ENCODE measurements at regions not wholly inside any gene's neighbourhood (a gene's known extent, or its start where the extent isn't known, plus 50 kb on each side); places are given as distances from the start of the nearest gene placed in this dataset.
"Not testable (repeated sequence)": the region's sequence is repeated elsewhere in the genome, so short reads cannot be mapped to it uniquely, and the experiment has no call there.

DNA sequence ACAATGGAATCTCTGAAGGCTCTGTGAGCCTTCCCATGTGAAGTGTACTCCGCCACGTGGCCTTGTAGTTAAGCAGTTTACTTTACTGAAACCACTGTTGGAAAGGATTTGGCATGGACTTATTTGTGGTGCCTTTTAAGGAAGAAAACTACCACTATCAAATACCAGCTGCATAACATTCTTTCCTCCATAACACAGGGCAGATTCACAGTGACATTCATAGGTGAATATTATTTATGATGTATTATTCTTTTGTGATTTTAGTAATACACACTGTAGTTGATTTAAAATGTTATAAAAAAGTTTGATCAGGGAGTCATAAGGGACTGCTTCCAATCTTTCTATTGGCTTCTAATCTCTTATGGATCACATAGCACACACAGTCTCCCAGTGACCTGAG, 192.5 kb upstream of the AGTR2 start:
- TF ChIP-seq, protein P1, sequence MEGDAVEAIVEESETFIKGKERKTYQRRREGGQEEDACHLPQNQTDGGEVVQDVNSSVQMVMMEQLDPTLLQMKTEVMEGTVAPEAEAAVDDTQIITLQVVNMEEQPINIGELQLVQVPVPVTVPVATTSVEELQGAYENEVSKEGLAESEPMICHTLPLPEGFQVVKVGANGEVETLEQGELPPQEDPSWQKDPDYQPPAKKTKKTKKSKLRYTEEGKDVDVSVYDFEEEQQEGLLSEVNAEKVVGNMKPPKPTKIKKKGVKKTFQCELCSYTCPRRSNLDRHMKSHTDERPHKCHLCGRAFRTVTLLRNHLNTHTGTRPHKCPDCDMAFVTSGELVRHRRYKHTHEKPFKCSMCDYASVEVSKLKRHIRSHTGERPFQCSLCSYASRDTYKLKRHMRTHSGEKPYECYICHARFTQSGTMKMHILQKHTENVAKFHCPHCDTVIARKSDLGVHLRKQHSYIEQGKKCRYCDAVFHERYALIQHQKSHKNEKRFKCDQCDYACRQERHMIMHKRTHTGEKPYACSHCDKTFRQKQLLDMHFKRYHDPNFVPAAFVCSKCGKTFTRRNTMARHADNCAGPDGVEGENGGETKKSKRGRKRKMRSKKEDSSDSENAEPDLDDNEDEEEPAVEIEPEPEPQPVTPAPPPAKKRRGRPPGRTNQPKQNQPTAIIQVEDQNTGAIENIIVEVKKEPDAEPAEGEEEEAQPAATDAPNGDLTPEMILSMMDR (IDR thresholded peaks at IDR 0.05) = no peak
- peaks cover 0 to 21% of the 10 kb centered on the region in 2 donors for H3K27me3 ChIP-seq
- no peaks in the 10 kb centered on the region for H3K36me3 ChIP-seq
- ATAC-seq (peak; percentile 54), DNase-seq (no peak)
- H3K4me3 ChIP-seq = no peak overlapping the region
- no peaks in the 10 kb centered on the region for H3K4me1 ChIP-seq
- no peaks in the 10 kb centered on the region for H3K9me3 ChIP-seq
- intact Hi-C loops (cut with DNase I) = no loop called here
- no peak overlapping the region for H3K27ac ChIP-seq

DNA sequence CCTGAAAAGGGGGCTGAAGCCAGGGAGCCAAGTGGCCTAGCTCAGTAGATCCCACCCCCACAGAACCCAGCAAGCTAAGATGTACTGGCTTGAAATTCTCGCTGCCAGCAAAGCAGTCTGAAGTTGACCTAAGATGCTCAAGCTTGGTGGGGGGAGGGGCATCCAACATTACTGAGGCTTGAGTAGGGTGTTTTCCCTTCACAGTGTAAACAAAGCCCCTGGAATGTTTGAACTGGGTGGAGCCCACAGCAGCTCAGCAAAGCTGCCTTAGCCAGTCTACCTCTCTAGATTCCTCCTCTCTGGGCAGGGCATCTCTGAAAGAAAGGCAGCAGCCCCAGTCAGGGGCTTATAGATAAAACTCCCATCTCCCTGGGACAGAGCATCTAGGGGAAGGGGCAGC, 187.4 kb upstream of the AGTR2 start:
- H3K27ac ChIP-seq; H3K36me3 ChIP-seq; H3K4me1 ChIP-seq; H3K4me3 ChIP-seq; H3K9me3 ChIP-seq; intact Hi-C loops (cut with DNase I): not testable (repeated sequence)
- H3K27me3 ChIP-seq = peaks cover 0 to 17% of the 10 kb centered on the region in 2 donors
- DNase-seq (peak in 2 of 4 donors; percentile 18 to 41), ATAC-seq (peak; percentile 83)

DNA sequence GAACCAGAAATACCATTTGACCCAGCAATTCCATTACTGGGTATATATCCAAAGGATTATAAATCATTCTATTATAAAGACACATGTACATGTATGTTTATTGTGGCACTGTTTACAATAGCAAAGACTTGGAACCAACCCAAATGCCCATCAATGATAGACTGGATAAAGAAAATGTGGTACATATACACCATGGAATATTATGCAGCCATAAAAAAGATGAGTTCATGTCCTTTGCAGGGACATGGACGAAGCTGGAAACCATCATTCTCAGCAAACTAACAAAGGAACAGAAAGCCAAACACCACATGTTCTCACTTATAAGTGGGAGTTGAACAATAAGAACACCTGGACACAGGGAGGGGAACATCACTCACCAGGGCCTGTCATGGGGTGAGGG, 183.1 kb upstream of the AGTR2 start:
- H3K4me3 ChIP-seq; H3K4me1 ChIP-seq; H3K9me3 ChIP-seq; H3K36me3 ChIP-seq; H3K27me3 ChIP-seq; intact Hi-C loops (cut with DNase I); ATAC-seq; H3K27ac ChIP-seq; DNase-seq: not testable (repeated sequence)

DNA sequence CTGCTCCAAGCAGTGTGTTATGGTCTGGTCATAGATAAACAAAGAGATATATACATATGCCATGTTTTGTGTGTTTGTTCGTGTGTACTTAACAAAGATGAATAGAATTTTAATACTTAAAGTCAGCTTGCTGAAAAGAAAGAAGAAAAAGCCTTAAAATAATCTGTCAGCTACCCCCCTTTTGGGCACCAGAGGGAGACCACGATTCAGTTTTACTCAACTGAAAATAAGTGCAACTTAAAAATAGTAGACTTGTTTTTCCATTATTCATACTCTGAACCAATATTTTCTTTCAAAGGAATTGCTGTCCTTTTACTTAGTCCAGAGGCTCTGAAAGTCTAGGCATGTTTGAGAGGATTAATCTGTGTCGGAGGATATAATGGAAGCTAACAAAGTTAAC, 181.7 kb upstream of the AGTR2 start:
- Histone ChIP-seq H3K4me3 (no peak overlapping the region), H3K27me3 (peaks cover 0 to 5% of the 10 kb centered on the region in 2 donors), H3K36me3 (no peaks in the 10 kb centered on the region), H3K4me1 (no peaks in the 10 kb centered on the region), H3K9me3 (no peaks in the 10 kb centered on the region), H3K27ac (no peak overlapping the region)
- DNase-seq (no peak), ATAC-seq (peak; percentile 26)
- intact Hi-C loops (cut with DNase I) = no loop called here
- TF ChIP-seq, protein P1 (IDR thresholded peaks at IDR 0.05) = no peak

DNA sequence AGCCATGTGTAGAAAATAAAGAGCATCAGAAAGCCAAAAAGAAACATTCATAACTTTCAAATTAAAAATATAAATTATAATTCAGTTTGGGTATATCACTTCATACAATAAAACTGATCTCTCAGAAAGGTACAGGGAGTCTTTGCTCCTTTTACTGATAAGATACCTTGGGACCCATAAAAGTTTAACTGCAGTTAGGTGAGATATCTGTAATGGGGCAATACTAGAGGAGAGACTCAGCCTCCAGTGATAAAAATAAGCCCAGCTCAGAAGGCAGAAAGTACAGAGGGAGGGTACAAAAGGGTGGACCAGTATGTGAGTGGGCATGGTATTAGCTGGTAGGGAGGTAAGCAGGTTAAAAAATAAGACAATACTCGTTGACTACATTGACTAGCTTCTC, 180.9 kb upstream of the AGTR2 start:
- no peaks in the 10 kb centered on the region for H3K4me1 ChIP-seq
- no peak overlapping the region for H3K4me3 ChIP-seq
- no peaks in the 10 kb centered on the region for H3K9me3 ChIP-seq
- TF ChIP-seq, protein P1 (IDR thresholded peaks at IDR 0.05) = no peak
- H3K36me3 ChIP-seq = no peaks in the 10 kb centered on the region
- H3K27ac ChIP-seq = no peak overlapping the region
- peaks cover 0 to 5% of the 10 kb centered on the region in 2 donors for H3K27me3 ChIP-seq
- ATAC-seq = peak; percentile 22
- no peak for DNase-seq
- intact Hi-C loops (cut with DNase I) = no loop called here

DNA sequence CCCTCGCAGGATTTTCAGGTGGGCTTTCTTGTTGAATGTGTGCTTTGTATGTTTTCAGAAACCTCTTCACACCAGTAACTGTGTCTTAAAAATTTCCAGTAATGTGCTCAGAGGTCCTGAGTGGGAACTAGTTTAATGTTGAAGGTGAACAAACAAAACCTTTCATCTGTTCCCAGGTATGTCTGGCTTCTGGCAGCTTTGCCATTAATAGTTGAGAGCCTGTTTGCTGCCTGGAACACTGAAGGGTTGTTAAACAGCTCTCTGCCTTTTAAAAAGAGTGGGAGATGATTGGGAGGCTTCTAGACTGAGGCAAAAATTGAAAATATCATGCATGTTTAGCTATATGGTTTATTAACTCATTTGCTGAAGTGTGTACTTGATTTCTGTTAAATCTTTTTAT, 161.2 kb upstream of the AGTR2 start:
- intact Hi-C loops (cut with DNase I) = no loop called here
- Histone ChIP-seq H3K9me3 (no peaks in the 10 kb centered on the region), H3K27me3 (peaks cover 0 to 13% of the 10 kb centered on the region in 2 donors), H3K4me1 (no peaks in the 10 kb centered on the region), H3K36me3 (no peaks in the 10 kb centered on the region), H3K4me3 (no peak overlapping the region), H3K27ac (peak overlapping the region; percentile 28 to 59)
- ATAC-seq = peak; percentile 82
- TF ChIP-seq, protein P1 (IDR thresholded peaks at IDR 0.05) = no peak
- peak in 2 of 4 donors; percentile 1 to 35 for DNase-seq
